GM12865 (cell line): ENCODE measurements at regions not wholly inside any gene's neighbourhood (a gene's known extent, or its start where the extent isn't known, plus 50 kb on each side); places are given as distances from the start of the nearest gene placed in this dataset.

ENCODE experiments used
- DNase-seq: peaks from one replicate; pipeline ENCODE4 v3.0.0; 2010; ENCODE audit warnings: low read depth
- H3K4me3 ChIP-seq: 2 replicates; pipeline ENCODE4 v1.5.1; 2011; ENCODE audit warnings: mild to moderate bottlenecking, low read depth, low read length, control low read depth
- CTCF ChIP-seq: IDR thresholded peaks from 2 replicates; pipeline ENCODE4 v1.5.1; 2011; ENCODE audit warnings: low read length, control low read depth, low read depth, inconsistent platforms; ENCODE audit not compliant: insufficient read depth; ENCODE audit errors: missing control alignments

- no peak overlapping the region for H3K4me3 ChIP-seq
- no peak for DNase-seq
- no peak for TF ChIP-seq CTCF
Measured at GRCh38 chr1:80675454-80675853, 1125.3 kb upstream of the ADGRL2 start.

- no peak for DNase-seq
- no peak for TF ChIP-seq CTCF
- H3K4me3 ChIP-seq = no peak overlapping the region
Measured at GRCh38 chr1:80673935-80674597, 1126.7 kb upstream of the ADGRL2 start.

GRCh38 chr1:80668372-80668771, 1132.4 kb upstream of the ADGRL2 start:
- TF ChIP-seq CTCF = no peak
- no peak for DNase-seq
- H3K4me3 ChIP-seq = no peak overlapping the region

GRCh38 chr1:80666073-80666472, 1134.7 kb upstream of the ADGRL2 start:
- H3K4me3 ChIP-seq = no peak overlapping the region
- no peak for TF ChIP-seq CTCF
- DNase-seq = no peak

GRCh38 chr1:80659161-80659560, 1141.6 kb upstream of the ADGRL2 start:
- no peak for DNase-seq
- no peak overlapping the region for H3K4me3 ChIP-seq
- TF ChIP-seq CTCF = no peak

- TF ChIP-seq CTCF = no peak
- no peak overlapping the region for H3K4me3 ChIP-seq
- DNase-seq = no peak
Measured at GRCh38 chr1:80657707-80658106, 1143.0 kb upstream of the ADGRL2 start.

- DNase-seq = no peak
- TF ChIP-seq CTCF = no peak
- H3K4me3 ChIP-seq = no peak overlapping the region
Measured at GRCh38 chr1:80657044-80657643, 1143.6 kb upstream of the ADGRL2 start.
